DND-41 (cell line): ENCODE measurements at regions not wholly inside any gene's neighbourhood (a gene's known extent, or its start where the extent isn't known, plus 50 kb on each side); places are given as distances from the start of the nearest gene placed in this dataset.

ENCODE experiments used
- EZH2 ChIP-seq: IDR thresholded peaks from 3 replicates; pipeline ENCODE4 v1.6.1; 2012; ENCODE audit warnings: borderline replicate concordance, low read depth, mild to moderate bottlenecking, moderate library complexity, low read length, inconsistent platforms; ENCODE audit not compliant: severe bottlenecking
- TF ChIP-seq, protein P1 (sequence below): IDR thresholded peaks from 2 replicates; pipeline ENCODE4 v1.5.1; 2012; ENCODE audit warnings: borderline replicate concordance, low read length, moderate library complexity, mild to moderate bottlenecking; ENCODE audit not compliant: poor library complexity, severe bottlenecking; ENCODE audit errors: extremely low read depth

DNA sequence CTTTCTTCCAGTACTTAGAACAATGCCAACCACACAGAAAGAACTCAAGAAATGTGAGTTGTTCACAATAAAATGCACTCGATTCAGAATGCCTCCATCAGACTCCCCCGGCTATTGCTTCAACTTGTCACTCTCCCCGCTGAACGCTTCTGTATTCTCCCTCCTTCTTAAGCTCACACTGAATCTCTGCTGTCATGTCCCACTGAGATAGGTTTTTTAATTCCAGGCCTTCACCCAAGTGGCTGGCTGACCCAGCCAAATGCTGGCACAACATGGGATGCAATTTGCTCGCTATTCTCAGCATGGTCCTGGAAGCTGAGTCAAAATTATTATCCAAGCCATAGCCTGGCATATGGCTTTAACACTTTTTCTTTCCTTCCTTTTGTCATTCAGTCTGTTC lies 76.8 kb upstream of the SERP2 start:
- TF ChIP-seq EZH2, result no peak
- TF ChIP-seq, protein P1, sequence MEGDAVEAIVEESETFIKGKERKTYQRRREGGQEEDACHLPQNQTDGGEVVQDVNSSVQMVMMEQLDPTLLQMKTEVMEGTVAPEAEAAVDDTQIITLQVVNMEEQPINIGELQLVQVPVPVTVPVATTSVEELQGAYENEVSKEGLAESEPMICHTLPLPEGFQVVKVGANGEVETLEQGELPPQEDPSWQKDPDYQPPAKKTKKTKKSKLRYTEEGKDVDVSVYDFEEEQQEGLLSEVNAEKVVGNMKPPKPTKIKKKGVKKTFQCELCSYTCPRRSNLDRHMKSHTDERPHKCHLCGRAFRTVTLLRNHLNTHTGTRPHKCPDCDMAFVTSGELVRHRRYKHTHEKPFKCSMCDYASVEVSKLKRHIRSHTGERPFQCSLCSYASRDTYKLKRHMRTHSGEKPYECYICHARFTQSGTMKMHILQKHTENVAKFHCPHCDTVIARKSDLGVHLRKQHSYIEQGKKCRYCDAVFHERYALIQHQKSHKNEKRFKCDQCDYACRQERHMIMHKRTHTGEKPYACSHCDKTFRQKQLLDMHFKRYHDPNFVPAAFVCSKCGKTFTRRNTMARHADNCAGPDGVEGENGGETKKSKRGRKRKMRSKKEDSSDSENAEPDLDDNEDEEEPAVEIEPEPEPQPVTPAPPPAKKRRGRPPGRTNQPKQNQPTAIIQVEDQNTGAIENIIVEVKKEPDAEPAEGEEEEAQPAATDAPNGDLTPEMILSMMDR, result no peak
